ENCODE measurements at regions not wholly inside any gene's neighbourhood (a gene's known extent, or its start where the extent isn't known, plus 50 kb on each side); places are given as distances from the start of the nearest gene placed in this dataset.
"Not testable (repeated sequence)": the region's sequence is repeated elsewhere in the genome, so short reads cannot be mapped to it uniquely, and the experiment has no call there.

DNA sequence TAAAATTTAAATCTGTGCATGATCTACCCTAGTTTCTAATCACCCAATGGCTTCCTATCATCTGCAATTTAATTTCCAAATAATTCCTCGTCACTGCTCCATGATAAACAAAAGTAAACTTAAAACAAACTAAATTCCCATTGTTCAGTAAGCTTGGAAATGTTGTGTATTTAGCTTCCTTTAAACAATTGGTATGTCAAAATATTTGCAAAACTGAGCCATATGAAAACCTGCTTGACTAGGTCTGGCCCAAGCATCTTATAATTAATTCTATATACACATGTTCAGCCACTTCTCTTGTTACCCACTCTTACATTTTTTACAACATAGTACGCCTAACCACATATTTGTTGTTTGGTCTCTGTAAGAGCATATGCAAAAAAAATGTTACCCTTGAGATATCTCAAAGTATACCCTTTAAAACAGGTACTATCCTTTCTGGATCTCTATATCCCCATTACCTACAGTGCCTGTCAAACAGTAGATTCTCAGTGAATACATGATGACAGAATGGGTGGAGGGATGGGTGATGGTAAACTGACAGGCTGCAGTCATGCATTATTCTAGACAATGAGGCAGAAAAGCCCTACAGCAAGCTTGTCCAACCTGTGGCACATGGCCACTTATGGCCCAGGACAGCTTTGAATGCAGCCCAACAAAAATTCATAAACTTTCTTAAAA, 1277.9 kb upstream of the TENM4 start:
- DNase-seq = no peak

DNA sequence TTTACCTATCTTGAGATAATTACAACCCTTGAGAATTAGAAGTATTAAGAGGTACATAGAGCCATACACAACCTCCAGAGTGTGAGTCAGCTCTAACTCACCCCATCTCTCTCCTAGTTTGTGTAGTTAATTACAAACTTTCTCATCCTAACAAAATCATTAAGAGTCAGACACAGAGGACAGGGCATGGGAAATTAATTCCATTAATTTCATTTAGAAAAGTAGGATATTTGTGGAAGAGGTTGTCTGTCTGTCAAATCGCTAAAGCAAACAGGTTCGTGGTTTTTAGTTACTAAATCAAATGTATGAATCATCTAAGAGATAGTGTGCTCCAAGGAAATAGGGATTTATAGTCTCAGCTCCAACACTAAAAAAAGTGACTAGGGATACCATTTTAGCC, 1261.4 kb upstream of the TENM4 start:
- no peak for DNase-seq

DNA sequence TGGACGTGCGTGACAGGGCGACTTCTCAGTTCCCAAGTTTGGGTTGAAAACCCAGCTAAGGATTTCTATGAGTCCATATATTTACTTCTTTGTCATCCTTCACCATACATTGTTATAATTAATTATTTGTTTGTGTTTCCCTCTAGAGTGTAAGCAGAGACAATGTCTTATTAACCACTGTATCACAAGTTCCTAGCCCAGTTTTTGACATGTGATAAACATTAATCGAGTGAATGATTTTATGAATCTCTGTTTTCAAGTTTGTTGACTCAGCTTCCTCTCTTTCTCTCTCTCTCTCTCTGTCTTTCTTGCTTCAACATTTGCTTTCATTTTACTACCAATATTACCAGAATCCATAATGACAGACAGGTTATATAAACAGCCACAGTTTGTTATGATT, 1259.6 kb upstream of the TENM4 start:
- no peak for DNase-seq

DNA sequence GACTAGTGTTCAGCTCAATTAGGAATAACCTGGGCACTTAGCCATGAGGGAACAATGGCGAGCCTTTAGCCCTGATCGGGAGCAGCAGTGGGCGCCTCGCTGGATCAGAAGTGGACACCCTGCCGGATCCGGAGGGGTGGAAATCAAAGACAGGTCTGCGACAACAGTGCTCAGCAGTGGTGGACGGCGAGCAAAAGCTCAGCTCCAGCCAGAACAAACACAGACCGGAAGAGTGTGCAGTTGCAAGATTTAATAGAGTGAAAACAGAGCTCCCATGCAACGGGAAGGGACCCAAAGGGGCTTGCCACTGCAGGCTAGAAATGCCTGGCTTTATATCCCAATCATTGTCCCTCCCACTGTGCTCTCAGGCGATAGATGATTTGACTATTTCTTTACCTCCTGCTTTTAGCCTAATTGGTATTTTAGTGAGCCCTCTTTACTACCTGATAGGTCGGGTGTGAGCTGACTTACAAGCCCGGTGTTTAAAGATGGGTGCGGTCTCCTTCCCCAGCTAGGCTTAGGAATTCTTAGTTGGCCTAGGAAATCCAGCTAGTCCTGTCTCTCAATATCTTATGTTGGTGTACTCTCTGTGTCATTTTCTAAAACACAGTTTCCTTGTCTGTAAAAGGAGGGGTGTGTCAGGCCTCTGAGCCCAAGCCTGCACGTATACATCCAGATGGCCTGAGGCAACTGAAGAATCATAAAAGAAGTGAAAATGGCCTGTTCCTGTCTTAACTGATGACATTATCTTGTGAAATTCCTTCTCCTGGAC, 1258.8 kb upstream of the TENM4 start:
- not testable (repeated sequence) for DNase-seq

DNA sequence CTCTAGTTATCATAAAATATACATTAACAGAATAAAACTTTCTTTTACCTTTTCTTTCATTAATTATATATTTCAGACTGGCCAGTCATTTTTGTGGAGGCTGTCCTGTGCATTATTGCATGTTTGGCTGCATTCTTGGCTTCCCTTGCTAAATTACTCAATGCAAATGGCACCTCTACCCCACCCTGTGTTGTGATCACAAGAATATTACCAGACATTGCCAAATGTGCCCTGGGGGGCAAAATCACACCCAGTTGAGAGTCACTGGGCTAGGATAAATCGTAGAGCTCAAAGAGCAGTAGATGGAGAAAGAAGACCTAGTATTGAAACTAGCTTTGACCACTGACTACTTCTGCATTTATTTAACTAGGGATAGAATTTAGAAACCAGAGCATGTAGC, 1257.8 kb upstream of the TENM4 start:
- DNase-seq = no peak

DNA sequence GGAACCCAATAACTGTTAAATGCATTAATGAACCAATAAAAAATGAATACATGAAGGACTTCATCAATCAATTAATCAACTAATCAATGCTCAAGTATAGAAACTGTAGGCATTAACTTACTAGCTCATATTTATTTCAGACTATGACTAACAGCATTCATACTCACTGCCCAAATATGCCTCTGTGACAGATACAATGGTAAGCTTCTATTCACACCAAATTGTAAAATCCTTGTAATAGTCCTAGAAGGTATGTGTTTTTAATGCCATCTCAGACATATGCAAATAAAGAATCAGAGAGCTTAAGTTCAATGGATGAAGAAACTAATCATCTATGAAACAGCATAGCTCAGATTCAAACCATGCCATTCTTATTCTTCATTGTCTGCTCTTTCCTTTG, 1253.6 kb upstream of the TENM4 start:
- DNase-seq = no peak

DNA sequence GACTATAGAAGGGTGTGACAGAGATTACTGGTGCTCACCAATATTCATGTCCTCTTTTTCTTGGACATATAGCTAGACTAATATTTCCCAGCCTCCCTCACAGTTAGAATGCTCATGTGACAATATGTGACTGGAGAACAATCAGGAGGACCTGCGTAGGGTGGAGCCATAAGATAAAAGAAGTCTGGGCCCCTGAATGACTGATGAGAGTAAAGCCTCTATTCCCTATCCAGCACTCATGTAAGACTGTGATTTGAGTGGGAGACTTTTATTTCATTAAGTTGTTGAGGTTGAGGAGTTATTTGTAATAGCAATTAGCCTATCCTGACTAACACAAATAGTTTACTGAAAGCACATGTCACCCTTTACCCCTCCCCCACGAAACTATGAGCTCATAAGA, 1247.1 kb upstream of the TENM4 start:
- no peak for DNase-seq

DNA sequence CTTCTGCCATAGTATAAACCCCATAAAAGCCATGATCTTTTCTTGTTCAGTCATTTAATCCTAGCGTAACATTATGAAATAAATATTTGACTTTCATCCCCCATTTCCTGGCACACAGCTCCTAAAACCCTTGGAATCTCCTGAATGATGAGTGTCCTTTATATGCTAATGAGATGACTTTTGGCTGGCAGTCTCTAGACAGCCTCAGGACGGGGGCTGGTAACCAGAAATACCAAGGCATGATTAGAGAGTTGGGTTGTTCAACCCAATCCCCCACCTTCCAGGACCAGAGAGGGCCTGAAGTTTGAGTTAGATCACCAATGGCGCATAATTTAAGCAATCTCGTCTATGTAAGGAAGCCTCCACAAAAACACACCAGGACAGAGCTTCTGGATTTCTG, 1246.1 kb upstream of the TENM4 start:
- no peak for DNase-seq

DNA sequence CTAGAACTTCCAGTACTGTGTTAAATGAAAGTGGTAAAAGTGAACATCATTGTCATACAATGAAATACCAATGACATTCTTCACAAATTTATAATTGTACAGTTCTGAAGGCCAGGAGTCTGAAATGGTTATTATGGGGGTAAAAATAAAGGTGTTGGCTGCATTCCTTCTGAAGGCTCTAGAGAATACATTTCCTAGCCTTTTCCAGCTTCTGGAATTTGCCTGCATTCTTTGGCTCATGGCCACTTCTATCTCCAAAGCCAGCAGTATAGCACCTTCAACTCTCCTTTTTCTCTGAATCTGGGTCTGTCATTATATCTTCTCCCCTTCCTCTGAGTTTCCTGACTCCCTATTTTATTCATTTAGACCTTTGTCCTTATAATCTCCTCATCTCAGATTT, 1232.7 kb upstream of the TENM4 start:
- DNase-seq = no peak

DNA sequence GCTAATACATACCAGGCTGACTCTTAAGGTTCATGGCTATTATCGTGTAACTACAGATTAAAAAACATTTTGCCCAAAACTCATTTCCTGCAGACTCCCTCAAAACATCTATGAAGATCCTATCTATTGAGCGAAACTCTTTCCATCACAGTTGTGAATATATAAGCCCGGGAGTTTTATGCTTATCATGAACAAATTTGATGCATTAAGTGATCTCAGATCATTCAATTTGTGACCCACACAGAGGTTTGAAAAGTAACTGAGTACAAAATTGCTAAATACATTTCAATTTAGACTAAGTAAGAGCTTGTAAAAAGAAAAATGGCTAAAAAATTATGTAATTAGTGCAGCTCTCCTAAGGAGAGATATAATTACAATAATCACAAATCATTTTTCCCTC, 1228.8 kb upstream of the TENM4 start:
- no peak for DNase-seq

DNA sequence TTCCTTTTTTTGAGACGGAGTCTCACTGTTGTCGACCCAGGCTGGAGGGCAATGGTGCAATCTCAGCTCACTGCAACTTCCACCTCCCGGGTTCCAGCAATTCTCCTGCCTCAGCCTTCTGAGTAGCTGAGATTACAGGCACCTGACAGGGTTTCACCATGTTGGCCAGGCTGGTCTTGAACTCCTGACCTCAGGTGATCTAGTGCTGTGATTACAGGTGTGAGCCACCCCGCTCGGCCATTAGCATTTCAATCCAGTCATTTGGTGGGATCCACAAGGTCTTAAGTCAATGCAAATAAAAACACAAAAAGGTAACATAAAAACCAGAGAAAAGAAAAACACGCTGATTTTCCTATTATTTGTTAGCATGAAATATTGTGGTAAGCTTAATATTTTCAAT, 1227.2 kb upstream of the TENM4 start:
- no peak for DNase-seq

DNA sequence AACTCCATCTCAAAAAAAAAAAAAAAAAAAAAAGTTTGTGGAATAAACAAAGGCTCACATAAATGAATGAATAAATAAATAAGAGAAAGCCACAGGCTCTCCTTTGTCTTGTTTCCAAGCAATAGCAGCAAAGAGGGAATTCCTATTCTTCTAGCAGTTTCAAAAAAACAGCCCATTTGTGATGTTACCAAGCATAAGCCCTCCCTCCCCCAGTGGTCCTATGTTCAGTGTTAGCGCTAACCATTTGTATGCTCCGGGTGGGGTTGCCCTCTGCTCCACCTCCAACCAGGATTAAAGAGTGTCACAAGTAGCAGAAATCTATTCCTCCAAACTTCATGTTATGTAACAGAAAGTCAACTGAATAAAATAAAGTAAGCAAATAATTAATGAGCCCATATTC, 1215.0 kb upstream of the TENM4 start:
- DNase-seq = no peak

DNA sequence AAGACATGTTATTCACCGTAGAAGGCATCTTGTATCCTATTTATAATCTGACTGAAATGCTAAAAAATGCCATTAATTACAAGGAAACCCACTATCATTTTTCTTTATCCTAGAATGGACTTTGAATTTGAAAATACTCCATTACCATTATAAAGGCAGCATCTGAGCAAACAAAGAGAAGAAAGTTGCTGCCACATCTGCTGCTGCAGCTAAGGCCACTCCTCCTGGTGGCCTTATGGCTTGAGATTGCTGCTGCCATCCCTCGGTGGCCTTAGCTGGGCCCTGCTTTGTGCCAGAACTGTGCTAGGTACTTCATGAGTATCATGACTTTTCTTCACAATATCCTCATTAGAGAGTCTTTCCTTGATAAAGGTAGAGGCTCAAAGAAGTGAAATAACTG, 1210.1 kb upstream of the TENM4 start:
- DNase-seq = no peak

DNA sequence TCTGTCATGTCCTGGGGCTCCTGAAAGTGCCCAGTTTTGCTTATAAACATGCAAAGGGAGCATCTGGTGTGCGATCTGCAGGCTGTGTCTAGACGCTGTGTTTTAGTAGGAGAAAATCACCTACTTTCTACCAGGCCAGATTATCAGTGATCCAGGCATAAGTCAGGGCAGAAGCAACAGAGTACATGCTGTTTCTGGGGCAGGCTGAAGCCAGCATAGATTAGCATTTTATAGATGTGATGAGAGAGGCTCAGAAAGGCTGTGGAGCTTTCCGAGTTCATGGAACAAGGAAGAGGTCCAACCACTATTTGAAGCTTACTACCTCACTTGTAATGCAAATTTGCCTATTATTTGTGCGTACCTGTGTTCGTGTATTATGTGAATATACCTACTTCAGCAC, 1208.4 kb upstream of the TENM4 start:
- DNase-seq = no peak

DNA sequence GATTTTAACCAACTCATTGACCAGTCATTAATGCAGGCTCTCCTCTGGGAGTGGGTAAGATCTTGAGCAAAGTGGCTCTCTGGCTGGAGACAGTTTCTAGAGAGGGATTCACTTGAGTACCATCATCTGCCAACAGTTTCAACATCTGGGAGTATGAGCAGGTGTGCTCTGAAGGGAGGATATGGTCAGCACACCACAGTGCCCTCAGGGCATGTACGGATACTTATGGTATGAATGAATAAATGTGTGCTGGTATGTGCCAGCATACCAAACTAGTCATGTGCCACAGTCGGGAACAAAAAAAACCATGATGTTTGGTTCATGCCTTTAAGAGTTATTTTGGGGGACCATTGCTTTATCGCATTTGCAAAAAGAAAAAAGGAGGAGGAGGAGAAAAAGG, 1197.5 kb upstream of the TENM4 start:
- no peak for DNase-seq

DNA sequence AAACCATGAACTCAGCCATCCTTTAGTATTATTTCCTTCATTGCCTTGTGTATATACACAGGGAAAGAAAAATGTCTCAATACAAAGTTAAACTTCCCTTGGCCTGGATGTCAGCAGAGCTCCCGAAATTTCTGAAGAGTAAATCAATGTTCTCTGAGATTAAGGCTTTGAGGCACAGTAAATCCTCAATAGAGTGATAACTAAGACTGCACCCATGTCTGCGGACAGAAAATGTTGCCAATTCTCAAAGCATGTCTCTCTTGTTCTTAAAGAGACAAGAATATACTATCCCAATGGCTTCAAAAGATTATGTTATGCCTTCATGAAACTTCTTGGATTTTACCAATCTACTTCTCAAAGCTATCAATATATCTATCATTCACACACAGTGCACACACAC, 1196.7 kb upstream of the TENM4 start:
- DNase-seq = no peak

DNA sequence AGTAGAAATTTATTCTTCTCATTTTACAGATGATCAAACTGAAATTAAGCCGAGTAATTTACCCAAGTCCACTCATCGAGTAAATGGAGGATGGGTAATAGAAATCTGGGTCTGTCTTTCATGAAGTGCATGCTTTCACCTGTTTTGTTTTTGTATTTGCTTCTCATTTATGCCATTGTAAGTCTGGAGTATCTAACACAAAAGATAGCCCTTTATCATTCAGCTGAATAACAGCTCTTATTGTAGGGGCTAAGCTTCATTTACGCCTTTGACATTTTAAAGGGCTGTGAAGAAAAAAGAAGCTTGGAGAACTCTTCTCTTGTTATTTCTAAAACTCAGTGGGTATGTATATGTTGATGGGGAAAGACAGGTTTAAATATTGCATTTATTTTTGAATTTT, 1196.2 kb upstream of the TENM4 start:
- DNase-seq = no peak

DNA sequence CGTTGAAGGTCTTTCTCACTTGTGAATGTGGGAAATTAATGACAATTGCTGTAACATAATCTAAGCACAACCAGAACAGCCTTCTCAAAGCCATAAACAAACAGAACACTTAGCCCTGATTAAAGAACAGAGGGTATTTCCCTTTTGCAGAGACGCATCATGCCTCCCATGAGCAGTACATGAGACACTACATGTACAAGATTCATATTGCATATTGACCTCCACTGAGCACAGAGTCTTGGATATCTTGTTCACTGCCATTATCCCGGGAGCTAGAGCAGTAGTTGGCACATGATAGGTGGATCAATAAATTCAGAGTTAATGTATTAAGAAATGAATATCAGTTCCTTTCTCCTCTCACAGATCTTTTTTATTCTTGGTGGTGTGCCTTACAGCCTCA, 1194.3 kb upstream of the TENM4 start:
- DNase-seq = no peak

DNA sequence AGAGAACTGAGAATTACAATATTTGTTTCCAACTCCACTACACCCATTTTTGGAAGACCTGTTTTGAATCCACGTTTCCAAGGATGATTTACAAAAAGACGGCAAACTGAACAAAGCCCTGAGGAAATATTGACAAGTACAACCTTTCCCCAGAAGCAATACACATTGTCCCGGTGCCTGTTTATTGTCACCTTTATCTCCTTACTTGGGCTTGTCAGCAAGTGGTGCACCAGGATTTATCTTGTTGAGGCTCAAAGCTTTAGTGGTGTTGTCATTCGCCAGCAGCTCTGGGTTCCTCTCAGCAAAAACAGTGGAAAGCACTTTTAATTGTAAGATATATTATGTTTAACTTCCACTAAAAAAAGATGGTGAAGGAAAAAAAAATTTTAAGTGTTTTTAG, 1191.9 kb upstream of the TENM4 start:
- no peak for DNase-seq

DNA sequence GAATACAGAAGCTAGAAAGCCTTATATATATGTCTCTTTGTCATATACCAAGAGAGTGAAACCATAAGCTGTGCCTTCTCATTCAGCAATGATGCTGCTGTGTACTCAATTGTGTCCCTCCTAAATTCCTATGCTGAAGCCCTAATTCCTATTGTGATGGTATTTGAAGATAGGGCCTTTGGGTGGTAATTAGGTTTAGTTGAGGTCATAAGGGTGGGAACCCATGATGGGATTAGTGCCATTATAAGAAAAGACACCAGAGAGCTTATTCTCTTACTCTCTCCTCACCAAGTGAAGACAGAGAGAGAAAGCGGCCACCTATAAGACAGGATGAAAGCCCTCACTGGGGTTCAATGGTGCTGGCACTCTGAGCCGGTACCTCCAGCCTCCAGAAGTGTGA, 1191.3 kb upstream of the TENM4 start:
- no peak for DNase-seq

DNA sequence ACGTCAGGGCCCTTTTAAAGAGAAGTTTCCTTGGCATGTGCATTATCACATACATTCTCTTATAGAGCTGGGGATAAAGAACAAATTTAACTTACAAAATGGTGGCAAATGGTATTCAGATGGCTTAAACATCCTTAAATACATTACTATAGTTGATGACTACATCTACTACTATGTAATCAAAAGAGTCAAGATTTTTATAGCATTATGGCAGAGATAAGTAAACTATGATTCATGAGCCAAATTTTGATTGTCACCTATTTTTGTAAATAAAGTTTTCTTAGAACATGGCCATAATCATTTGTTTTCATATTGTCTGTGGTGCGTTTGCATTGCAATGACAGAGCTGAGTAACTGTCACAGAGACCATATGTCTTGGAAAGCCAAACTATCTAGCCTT, 1188.6 kb upstream of the TENM4 start:
- no peak for DNase-seq

DNA sequence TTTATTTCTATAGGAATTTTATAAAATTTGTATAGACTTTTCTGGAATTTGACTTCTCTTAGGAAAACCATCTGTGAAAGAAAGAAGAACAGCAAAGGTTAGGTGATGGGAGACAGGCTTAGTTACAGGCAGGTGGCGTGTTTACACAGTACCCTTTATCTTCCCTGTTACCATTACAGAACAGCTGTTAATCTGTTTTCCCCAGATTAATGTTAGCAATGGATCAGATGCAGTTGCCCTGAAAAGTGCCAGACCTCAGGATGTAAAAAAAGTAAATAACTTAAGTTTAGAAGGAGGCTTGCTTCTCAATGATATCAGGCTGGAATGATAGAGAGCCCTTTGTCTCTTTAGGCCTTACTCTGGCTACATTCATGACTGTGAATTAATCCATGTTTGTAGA, 1186.5 kb upstream of the TENM4 start:
- no peak for DNase-seq

DNA sequence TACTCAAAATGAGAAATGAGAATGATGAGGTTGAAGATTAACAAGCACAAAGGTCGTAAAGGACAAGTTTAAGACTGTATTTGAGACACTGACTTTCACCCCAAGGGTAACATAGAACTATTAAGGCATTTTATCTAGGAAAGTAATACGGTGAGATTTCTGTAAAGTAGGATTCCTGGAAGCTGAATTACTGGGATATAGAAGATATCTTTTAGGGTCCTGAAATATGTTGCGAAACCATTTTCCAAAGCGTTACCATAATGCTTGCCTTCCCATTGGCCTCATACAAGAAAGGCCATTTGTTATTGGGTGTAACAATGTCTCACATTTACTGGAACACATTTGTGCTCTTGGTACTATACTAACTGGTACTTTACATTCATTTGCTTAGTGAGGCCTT, 1185.9 kb upstream of the TENM4 start:
- DNase-seq = no peak

DNA sequence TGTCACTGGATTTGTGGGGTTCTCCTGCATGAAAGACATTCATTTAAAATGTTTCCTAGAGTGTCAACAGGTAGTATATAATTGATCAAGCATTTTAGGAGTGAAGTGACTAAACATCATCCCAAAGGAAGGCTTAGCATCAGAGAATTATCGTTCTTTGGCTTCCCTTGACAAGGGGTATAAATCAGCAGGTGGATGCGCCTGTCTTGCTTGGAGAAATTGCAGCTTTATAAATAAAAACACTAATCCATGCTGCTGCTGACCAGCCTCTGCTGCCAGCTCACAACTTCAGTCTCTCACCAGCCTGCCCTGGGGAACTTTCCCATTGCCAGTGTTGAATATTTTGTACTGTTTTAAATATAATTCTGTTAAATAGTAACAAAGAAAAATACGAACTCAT, 1184.7 kb upstream of the TENM4 start:
- DNase-seq = no peak

DNA sequence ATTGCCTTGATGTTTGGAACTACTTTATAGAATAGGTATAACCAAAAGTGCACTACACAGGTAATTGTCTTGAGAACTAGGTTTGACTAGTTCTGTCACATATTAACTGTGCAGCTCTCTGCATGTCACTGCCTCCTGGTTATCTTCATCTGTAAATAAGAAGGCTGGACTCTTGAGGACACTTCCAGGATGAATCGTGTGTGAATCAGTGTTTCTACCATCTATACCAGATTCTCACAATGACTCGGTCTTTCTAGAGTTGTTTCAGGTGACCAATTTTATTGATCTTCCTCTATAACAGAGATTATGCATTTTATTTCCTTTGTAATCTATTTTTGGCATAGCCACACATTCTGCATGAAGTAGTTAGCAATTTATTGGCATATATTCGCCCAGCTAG, 1181.0 kb upstream of the TENM4 start:
- no peak for DNase-seq

Data from CD4-positive, alpha-beta T cell treated with Interferon alpha-2 for 1 hour (primary cell).